ENCODE measurements at regions not wholly inside any gene's neighbourhood (a gene's known extent, or its start where the extent isn't known, plus 50 kb on each side); places are given as distances from the start of the nearest gene placed in this dataset.

DNA sequence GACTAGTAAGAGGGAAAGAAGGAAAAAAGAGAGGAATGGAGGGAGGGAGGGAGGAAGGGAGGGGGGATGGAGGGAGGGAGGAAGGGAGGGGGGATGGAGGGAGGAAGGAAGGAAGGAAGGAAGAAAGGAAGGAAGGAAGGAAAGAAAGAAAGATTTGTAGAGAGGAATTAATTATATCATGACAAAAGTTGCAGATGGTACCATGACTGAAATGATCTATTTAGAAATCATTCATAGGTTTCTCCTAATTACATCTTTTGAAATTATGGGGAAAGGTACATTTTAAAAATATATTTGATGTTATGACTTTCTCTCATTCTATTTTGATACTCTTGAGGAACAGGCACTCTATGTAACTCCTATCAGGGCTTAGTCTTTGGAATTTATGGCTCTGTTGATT is 236.2 kb upstream of the BTG1 start:
- Histone ChIP-seq H3K36me3 (ENCODE audit: control insufficient read depth in 2 of 2, insufficient read depth in 1 of 2, low read length in 2 of 2) (no peaks in the 10 kb centered on the region), H3K4me3 (ENCODE audit: low read depth, low read length) (no peak overlapping the region), H3K27ac (ENCODE audit: extremely low read depth, low read depth, low read length) (no peak overlapping the region), H3K4me1 (ENCODE audit: control insufficient read depth, insufficient read depth, low read length) (no peaks in the 10 kb centered on the region), H3K9me3 (ENCODE audit: control insufficient read depth, insufficient read depth, low read depth, low read length) (no peaks in the 10 kb centered on the region)
- ChIA-PET CTCF (no interaction called here), POLR2A (no interaction called here)
- TF ChIP-seq ZNF670 (tag by site-specific recombination; IDR thresholded peaks at IDR 0.05; ENCODE audit: low read depth) (no peak), ZFHX2 (tag by site-specific recombination; conservative IDR thresholded peaks at IDR 0.05) (no peak), ZNF501 (tag by site-specific recombination; IDR thresholded peaks at IDR 0.05) (no peak), HOXA7 (CRISPR knock-in tag; IDR thresholded peaks at IDR 0.05; ENCODE audit: borderline replicate concordance) (no peak), ZNF544 (tag by site-specific recombination; IDR thresholded peaks at IDR 0.05) (no peak), ZNF423 (tag by site-specific recombination; IDR thresholded peaks at IDR 0.05) (no peak), MZF1 (tag by site-specific recombination; IDR thresholded peaks at IDR 0.05; ENCODE audit: borderline replicate concordance) (no peak), RBAK (tag by site-specific recombination; IDR thresholded peaks at IDR 0.05) (no peak), ZNF248 (tag by site-specific recombination; IDR thresholded peaks at IDR 0.05) (no peak), YY1 (tag by site-specific recombination; IDR thresholded peaks at IDR 0.05) (no peak), ZNF354C (tag by site-specific recombination; IDR thresholded peaks at IDR 0.05; ENCODE audit: borderline replicate concordance, low read depth) (no peak), ZNF175 (tag by site-specific recombination; IDR thresholded peaks at IDR 0.05) (no peak), ZNF561 (tag by site-specific recombination; IDR thresholded peaks at IDR 0.05; ENCODE audit: borderline replicate concordance) (no peak), ZBTB21 (tag by site-specific recombination; IDR thresholded peaks at IDR 0.05) (no peak), ZNF623 (tag by site-specific recombination; IDR thresholded peaks at IDR 0.05) (no peak)
- TF ChIP-seq, protein P1, sequence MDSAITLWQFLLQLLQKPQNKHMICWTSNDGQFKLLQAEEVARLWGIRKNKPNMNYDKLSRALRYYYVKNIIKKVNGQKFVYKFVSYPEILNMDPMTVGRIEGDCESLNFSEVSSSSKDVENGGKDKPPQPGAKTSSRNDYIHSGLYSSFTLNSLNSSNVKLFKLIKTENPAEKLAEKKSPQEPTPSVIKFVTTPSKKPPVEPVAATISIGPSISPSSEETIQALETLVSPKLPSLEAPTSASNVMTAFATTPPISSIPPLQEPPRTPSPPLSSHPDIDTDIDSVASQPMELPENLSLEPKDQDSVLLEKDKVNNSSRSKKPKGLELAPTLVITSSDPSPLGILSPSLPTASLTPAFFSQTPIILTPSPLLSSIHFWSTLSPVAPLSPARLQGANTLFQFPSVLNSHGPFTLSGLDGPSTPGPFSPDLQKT (IDR thresholded peaks at IDR 0.05; ENCODE audit: borderline replicate concordance, low read depth, low read length): no peak

DNA sequence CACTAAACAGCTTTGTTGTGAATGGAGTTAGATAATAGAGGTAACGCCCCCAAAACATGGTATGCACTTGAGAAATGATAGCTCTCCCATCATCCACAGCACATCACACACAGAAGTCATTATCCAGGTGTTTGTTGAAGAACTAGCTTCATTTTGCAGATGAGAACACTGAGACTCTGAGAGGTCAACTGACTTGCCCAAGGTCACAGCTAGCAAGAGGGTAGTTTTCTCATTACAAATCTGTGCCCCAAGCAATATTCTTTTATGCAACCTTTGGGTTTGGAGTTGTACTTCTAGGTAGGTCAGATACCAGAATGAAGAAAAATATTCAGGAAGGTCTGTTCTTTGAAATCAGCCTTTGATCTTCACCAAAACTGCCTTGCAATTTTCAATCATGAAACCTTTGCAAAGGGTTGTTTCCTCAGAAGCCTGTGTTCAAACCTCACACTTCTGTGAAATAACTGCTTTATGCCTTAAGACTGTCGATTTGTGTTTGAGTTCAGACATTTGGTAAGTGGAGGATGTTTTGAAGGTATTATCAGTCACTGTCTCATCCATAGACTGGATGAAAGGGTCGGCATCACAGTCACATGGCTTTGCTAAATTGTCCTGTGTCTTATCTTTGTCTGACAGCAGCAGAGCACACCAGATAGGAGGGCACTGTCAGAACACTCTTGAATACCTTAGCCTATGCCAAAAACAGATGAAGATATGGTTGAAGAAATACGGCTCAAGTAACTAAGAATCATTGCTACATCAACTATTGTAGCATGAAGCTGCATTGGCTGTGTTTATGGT is 233.2 kb upstream of the BTG1 start:
- Histone ChIP-seq H3K27ac (ENCODE audit: extremely low read depth, low read depth, low read length) (no peak overlapping the region), H3K9me3 (ENCODE audit: control insufficient read depth, insufficient read depth, low read depth, low read length) (no peaks in the 10 kb centered on the region), H3K4me3 (ENCODE audit: low read depth, low read length) (no peak overlapping the region), H3K4me1 (ENCODE audit: control insufficient read depth, insufficient read depth, low read length) (no peaks in the 10 kb centered on the region), H3K36me3 (ENCODE audit: control insufficient read depth in 2 of 2, insufficient read depth in 1 of 2, low read length in 2 of 2) (no peaks in the 10 kb centered on the region)
- ChIA-PET CTCF (interaction anchor here (0.5 kb wide), 2 partner anchors 413 to 998 kb away, joined by 4 to 11 read pairs; no protein-coding TSS in a partner anchor), POLR2A (no interaction called here)
- TF ChIP-seq ZBTB1 (tag by site-specific recombination; IDR thresholded peaks at IDR 0.05) (no peak), ZNF394 (tag by site-specific recombination; IDR thresholded peaks at IDR 0.05; ENCODE audit: borderline replicate concordance) (no peak), SCRT2 (tag by site-specific recombination; IDR thresholded peaks at IDR 0.05) (no peak), MZF1 (tag by site-specific recombination; IDR thresholded peaks at IDR 0.05; ENCODE audit: borderline replicate concordance) (no peak), ZNF274 (IDR thresholded peaks at IDR 0.05; ENCODE audit: low read length) (no peak), ZNF274 (tag by site-specific recombination; IDR thresholded peaks at IDR 0.05; ENCODE audit: borderline replicate concordance) (no peak), ZNF174 (tag by site-specific recombination; IDR thresholded peaks at IDR 0.05) (no peak), ZNF133 (tag by site-specific recombination; IDR thresholded peaks at IDR 0.05) (no peak), ZBTB48 (tag by site-specific recombination; IDR thresholded peaks at IDR 0.05) (no peak), ZNF514 (tag by site-specific recombination; IDR thresholded peaks at IDR 0.05) (no peak), ZNF341 (tag by site-specific recombination; IDR thresholded peaks at IDR 0.05; ENCODE audit: low read depth) (no peak), ZNF610 (tag by site-specific recombination; IDR thresholded peaks at IDR 0.05; ENCODE audit: borderline replicate concordance) (no peak), KLF9 (tag by site-specific recombination; IDR thresholded peaks at IDR 0.05; ENCODE audit: low read depth) (no peak), ZNF266 (tag by site-specific recombination; IDR thresholded peaks at IDR 0.05; ENCODE audit: low read depth) (no peak), ZNF623 (tag by site-specific recombination; IDR thresholded peaks at IDR 0.05) (no peak)
- TF ChIP-seq, protein P2, sequence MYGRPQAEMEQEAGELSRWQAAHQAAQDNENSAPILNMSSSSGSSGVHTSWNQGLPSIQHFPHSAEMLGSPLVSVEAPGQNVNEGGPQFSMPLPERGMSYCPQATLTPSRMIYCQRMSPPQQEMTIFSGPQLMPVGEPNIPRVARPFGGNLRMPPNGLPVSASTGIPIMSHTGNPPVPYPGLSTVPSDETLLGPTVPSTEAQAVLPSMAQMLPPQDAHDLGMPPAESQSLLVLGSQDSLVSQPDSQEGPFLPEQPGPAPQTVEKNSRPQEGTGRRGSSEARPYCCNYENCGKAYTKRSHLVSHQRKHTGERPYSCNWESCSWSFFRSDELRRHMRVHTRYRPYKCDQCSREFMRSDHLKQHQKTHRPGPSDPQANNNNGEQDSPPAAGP (tag by site-specific recombination; IDR thresholded peaks at IDR 0.05): no peak
- TF ChIP-seq, protein P3, sequence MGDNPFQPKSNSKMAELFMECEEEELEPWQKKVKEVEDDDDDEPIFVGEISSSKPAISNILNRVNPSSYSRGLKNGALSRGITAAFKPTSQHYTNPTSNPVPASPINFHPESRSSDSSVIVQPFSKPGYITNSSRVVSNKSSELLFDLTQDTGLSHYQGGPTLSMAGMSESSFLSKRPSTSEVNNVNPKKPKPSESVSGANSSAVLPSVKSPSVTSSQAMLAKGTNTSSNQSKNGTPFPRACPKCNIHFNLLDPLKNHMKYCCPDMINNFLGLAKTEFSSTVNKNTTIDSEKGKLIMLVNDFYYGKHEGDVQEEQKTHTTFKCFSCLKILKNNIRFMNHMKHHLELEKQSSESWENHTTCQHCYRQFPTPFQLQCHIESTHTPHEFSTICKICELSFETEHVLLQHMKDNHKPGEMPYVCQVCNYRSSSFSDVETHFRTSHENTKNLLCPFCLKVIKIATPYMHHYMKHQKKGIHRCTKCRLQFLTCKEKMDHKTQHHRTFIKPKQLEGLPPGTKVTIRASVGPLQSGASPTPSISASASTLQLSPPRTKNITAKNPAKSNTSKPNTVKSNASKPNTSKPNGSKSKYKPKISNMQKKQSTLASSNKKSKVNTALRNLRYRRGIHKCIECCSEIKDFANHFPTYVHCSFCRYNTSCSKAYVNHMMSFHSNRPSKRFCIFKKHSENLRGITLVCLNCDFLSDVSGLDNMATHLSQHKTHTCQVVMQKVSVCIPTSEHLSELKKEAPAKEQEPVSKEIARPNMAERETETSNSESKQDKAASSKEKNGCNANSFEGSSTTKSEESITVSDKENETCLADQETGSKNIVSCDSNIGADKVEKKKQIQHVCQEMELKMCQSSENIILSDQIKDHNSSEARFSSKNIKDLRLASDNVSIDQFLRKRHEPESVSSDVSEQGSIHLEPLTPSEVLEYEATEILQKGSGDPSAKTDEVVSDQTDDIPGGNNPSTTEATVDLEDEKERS (tag by site-specific recombination; IDR thresholded peaks at IDR 0.05): no peak
